ENCODE measurements at regions not wholly inside any gene's neighbourhood (a gene's known extent, or its start where the extent isn't known, plus 50 kb on each side); places are given as distances from the start of the nearest gene placed in this dataset.
"Not testable (repeated sequence)": the region's sequence is repeated elsewhere in the genome, so short reads cannot be mapped to it uniquely, and the experiment has no call there.

GRCh38 chr6:125454351-125454750 is 152.6 kb upstream of the HDDC2 start:
- 80% methylated on average over 1 of the region's 1 CpG; no CpG with 5 or more reads in 1 of the 2 donors for WGBS, 2 donors (ENCODE audit: low coverage in 1 of 2)
- TF ChIP-seq POLR2AphosphoS5 (IDR thresholded peaks at IDR 0.05): no peak
- TF ChIP-seq EP300 (IDR thresholded peaks at IDR 0.05): no peak
- no peak for TF ChIP-seq CTCF (IDR thresholded peaks at IDR 0.05)
- TF ChIP-seq POLR2A (IDR thresholded peaks at IDR 0.05): no peak

GRCh38 chr6:125458493-125458892 is 156.7 kb upstream of the HDDC2 start:
- H3K4me1 ChIP-seq, H3K36me3 ChIP-seq, H3K4me3 ChIP-seq, H3K27ac ChIP-seq, ATAC-seq, H3K27me3 ChIP-seq: not testable (repeated sequence)
- 100% methylated on average over 1 of the region's 1 CpG; no CpG with 5 or more reads in 1 of the 2 donors for WGBS, 2 donors (ENCODE audit: low coverage in 1 of 2)
- peaks cover 0 to 12% (median 0%) of the 10 kb centered on the region in 3 donors for H3K9me3 ChIP-seq

More at GRCh38 chr6:125454351-125454750, 152.6 kb upstream of the HDDC2 start:
- Histone ChIP-seq H3K4me3 (no peak overlapping the region), H3K36me3 (no peaks in the 10 kb centered on the region), H3K27me3 (no peaks in the 10 kb centered on the region), H3K4me1 (no peaks in the 10 kb centered on the region), H3K27ac (no peak overlapping the region), H3K9me3 (peaks cover 0 to 25% (median 0%) of the 10 kb centered on the region in 3 donors)
- no peak for ATAC-seq

- not testable (repeated sequence) for H3K36me3 ChIP-seq, H3K4me3 ChIP-seq, H3K4me1 ChIP-seq, H3K9me3 ChIP-seq, H3K27ac ChIP-seq, ATAC-seq, H3K27me3 ChIP-seq
- WGBS, 2 donors (ENCODE audit: low coverage in 1 of 2): 100% methylated on average over 1 of the region's 1 CpG; no CpG with 5 or more reads in 1 of the 2 donors
Measured at GRCh38 chr6:125465332-125465731, 163.6 kb upstream of the HDDC2 start.

- H3K27me3 ChIP-seq: no peaks in the 10 kb centered on the region
- H3K27ac ChIP-seq: no peak overlapping the region
- no peaks in the 10 kb centered on the region for H3K36me3 ChIP-seq
- H3K4me3 ChIP-seq: no peak overlapping the region
- TF ChIP-seq CTCF (IDR thresholded peaks at IDR 0.05) (no peak), EP300 (IDR thresholded peaks at IDR 0.05) (no peak), POLR2AphosphoS5 (IDR thresholded peaks at IDR 0.05) (no peak), POLR2A (IDR thresholded peaks at IDR 0.05) (no peak)
- H3K4me1 ChIP-seq: no peaks in the 10 kb centered on the region
- H3K9me3 ChIP-seq: no peaks in the 10 kb centered on the region
- ATAC-seq: no peak
- 66 to 69% methylated on average over 3 of the region's 3 CpGs for WGBS, 2 donors (ENCODE audit: low coverage in 1 of 2)
Measured at GRCh38 chr6:125469915-125470314, 168.1 kb upstream of the HDDC2 start.

- H3K27ac ChIP-seq: no peak overlapping the region
- no peaks in the 10 kb centered on the region for H3K9me3 ChIP-seq
- H3K4me1 ChIP-seq: no peaks in the 10 kb centered on the region
- H3K27me3 ChIP-seq: no peaks in the 10 kb centered on the region
- TF ChIP-seq CTCF (IDR thresholded peaks at IDR 0.05) (no peak), EP300 (IDR thresholded peaks at IDR 0.05) (no peak), POLR2AphosphoS5 (IDR thresholded peaks at IDR 0.05) (no peak), POLR2A (IDR thresholded peaks at IDR 0.05) (no peak)
- ATAC-seq: no peak
- WGBS, 2 donors (ENCODE audit: low coverage in 1 of 2): 89 to 100% methylated on average over 1 of the region's 1 CpG
- no peak overlapping the region for H3K4me3 ChIP-seq
- H3K36me3 ChIP-seq: no peaks in the 10 kb centered on the region
Measured at GRCh38 chr6:125471667-125472066, 169.9 kb upstream of the HDDC2 start.

GRCh38 chr6:125474061-125474460 is 172.3 kb upstream of the HDDC2 start:
- no peak for TF ChIP-seq POLR2AphosphoS5 (IDR thresholded peaks at IDR 0.05)
- TF ChIP-seq POLR2A (IDR thresholded peaks at IDR 0.05): no peak
- TF ChIP-seq EP300 (IDR thresholded peaks at IDR 0.05): no peak
- TF ChIP-seq CTCF (IDR thresholded peaks at IDR 0.05): no peak
- no peak for ATAC-seq
- no peaks in the 10 kb centered on the region for H3K27me3 ChIP-seq
- no peak overlapping the region for H3K4me3 ChIP-seq
- H3K36me3 ChIP-seq: no peaks in the 10 kb centered on the region
- H3K9me3 ChIP-seq: no peaks in the 10 kb centered on the region
- no peaks in the 10 kb centered on the region for H3K4me1 ChIP-seq
- WGBS, 2 donors (ENCODE audit: low coverage in 1 of 2): 45 to 75% methylated on average over 1 of the region's 1 CpG
- H3K27ac ChIP-seq: no peak overlapping the region
